Mesenchymal stem cell (in vitro differentiated cells and primary cell): ENCODE measurements at regions not wholly inside any gene's neighbourhood (a gene's known extent, or its start where the extent isn't known, plus 50 kb on each side); places are given as distances from the start of the nearest gene placed in this dataset.

ENCODE experiments used
- DNase-seq: peaks from one replicate; pipeline ENCODE4 v3.0.0-alpha.2; 2013
- H2AFZ ChIP-seq: one replicate; pipeline ENCODE4 v1.6.1; 2013; ENCODE audit warnings: low read depth, mild to moderate bottlenecking, control low read depth, inconsistent platforms, low read length, moderate library complexity
- H2AK5ac ChIP-seq: 2 replicates; pipeline ENCODE4 v1.6.1; 2013; ENCODE audit warnings: low read length, moderate library complexity, mild to moderate bottlenecking, inconsistent platforms; ENCODE audit not compliant: severe bottlenecking
- H2BK120ac ChIP-seq: one replicate; pipeline ENCODE4 v1.6.1; 2013; ENCODE audit warnings: low read depth, mild to moderate bottlenecking, inconsistent platforms, low read length, moderate library complexity
- H2BK12ac ChIP-seq, 2 experiments: one replicate each; pipeline ENCODE4 v1.6.1; 2013; ENCODE audit warnings: inconsistent platforms in 2 of 2, low read length in 2 of 2, mild to moderate bottlenecking in 2 of 2, moderate library complexity in 2 of 2, control low read depth in 1 of 2
- H2BK15ac ChIP-seq: one replicate; pipeline ENCODE4 v1.6.1; 2013; ENCODE audit warnings: mild to moderate bottlenecking, low read depth, inconsistent platforms; ENCODE audit not compliant: poor library complexity, severe bottlenecking
- H2BK5ac ChIP-seq: 2 replicates; pipeline ENCODE4 v1.6.1; 2013; ENCODE audit warnings: low read depth, mild to moderate bottlenecking, low read length, control low read depth, inconsistent platforms; ENCODE audit not compliant: poor library complexity, severe bottlenecking
- H3K14ac ChIP-seq, 2 experiments: one replicate each; pipeline ENCODE4 v1.6.1; 2013; ENCODE audit warnings: inconsistent platforms in 2 of 2, low read length in 2 of 2, control low read depth in 1 of 2, mild to moderate bottlenecking in 1 of 2, moderate library complexity in 1 of 2
- H3K18ac ChIP-seq, 2 experiments: one replicate each; pipeline ENCODE4 v1.6.1; 2013; ENCODE audit warnings: inconsistent platforms in 2 of 2, low read length in 2 of 2, control low read depth in 1 of 2, low read depth in 1 of 2, mild to moderate bottlenecking in 1 of 2
- H3K23ac ChIP-seq, 2 experiments: one replicate each; pipeline ENCODE4 v1.6.1; 2013; ENCODE audit warnings: inconsistent platforms in 2 of 2, low read length in 2 of 2, mild to moderate bottlenecking in 2 of 2, moderate library complexity in 2 of 2, control low read depth in 1 of 2
- H3K27ac ChIP-seq: 2 replicates; pipeline ENCODE4 v1.5.1; 2013; ENCODE audit warnings: mild to moderate bottlenecking, moderate library complexity, low read length, control low read depth, inconsistent platforms; ENCODE audit not compliant: poor library complexity, severe bottlenecking
- H3K27me3 ChIP-seq, 2 experiments: 2 replicates each; pipeline versions ENCODE4 v1.6.1 to v1.7.0; 2013; ENCODE audit warnings: low read length in 2 of 2, mild to moderate bottlenecking in 2 of 2, moderate library complexity in 2 of 2, control low read depth in 1 of 2, inconsistent platforms in 1 of 2; ENCODE audit not compliant: control insufficient read depth in 1 of 2, insufficient read depth in 1 of 2
- H3K36me3 ChIP-seq, 2 experiments: 2 replicates each; pipeline versions ENCODE4 v1.6.1 to v1.7.0; 2013; ENCODE audit warnings: low read length in 2 of 2, control low read depth in 1 of 2, inconsistent platforms in 1 of 2, low read depth in 1 of 2, mild to moderate bottlenecking in 1 of 2; ENCODE audit not compliant: insufficient read depth in 2 of 2, control insufficient read depth in 1 of 2
- H3K4ac ChIP-seq, 2 experiments: one replicate each; pipeline ENCODE4 v1.6.1; 2013; ENCODE audit warnings: inconsistent platforms in 2 of 2, low read length in 2 of 2, mild to moderate bottlenecking in 2 of 2, moderate library complexity in 2 of 2, control low read depth in 1 of 2, low read depth in 1 of 2
- H3K4me1 ChIP-seq: 2 replicates; pipeline ENCODE4 v1.6.1; 2013; ENCODE audit warnings: low read depth, low read length, control low read depth; ENCODE audit not compliant: control insufficient read depth, insufficient read depth
- H3K4me2 ChIP-seq: 2 replicates; pipeline ENCODE4 v1.6.1; 2013; ENCODE audit warnings: low read length, mild to moderate bottlenecking, inconsistent platforms; ENCODE audit not compliant: poor library complexity, severe bottlenecking
- H3K4me3 ChIP-seq, 2 experiments: 2 replicates each; pipeline versions ENCODE4 v1.5.1 to v1.7.0; 2013; ENCODE audit warnings: low read length in 2 of 2, mild to moderate bottlenecking in 2 of 2, control low read depth in 1 of 2, low read depth in 1 of 2; ENCODE audit not compliant: insufficient read depth in 1 of 2
- H3K79me1 ChIP-seq: replicated peaks from 2 replicates; pipeline ENCODE4 v1.6.1; 2013; ENCODE audit warnings: mild to moderate bottlenecking, control low read depth, low read length, inconsistent platforms; ENCODE audit not compliant: poor library complexity, severe bottlenecking
- H3K9ac ChIP-seq: 2 replicates; pipeline ENCODE4 v1.7.0; 2013; ENCODE audit warnings: mild to moderate bottlenecking, low read length, moderate library complexity
- H3K9me3 ChIP-seq: 2 replicates; pipeline ENCODE4 v1.7.0; 2013; ENCODE audit warnings: mild to moderate bottlenecking, low read length; ENCODE audit not compliant: control insufficient read depth
- H4K8ac ChIP-seq: one replicate; pipeline ENCODE4 v1.6.1; 2013; ENCODE audit warnings: inconsistent platforms, mild to moderate bottlenecking, low read length, moderate library complexity
- H4K91ac ChIP-seq: one replicate; pipeline ENCODE4 v1.6.1; 2013; ENCODE audit warnings: mild to moderate bottlenecking, low read length, inconsistent platforms
- WGBS: methylation state at CpG from one replicate; pipeline ENCODE4 v1.1.7; 2013; ENCODE audit warnings: mixed read lengths; 5-methylcytosine and 5-hydroxymethylcytosine counted together

GRCh38 chr5:53256746-53257145, 147.2 kb upstream of the MOCS2 start:
- no peak overlapping the region for H3K14ac ChIP-seq
- H3K9ac ChIP-seq = no peak overlapping the region
- H2BK15ac ChIP-seq = no peak overlapping the region
- H3K4ac ChIP-seq = no peak overlapping the region
- no peak overlapping the region for H3K4me2 ChIP-seq
- no peak overlapping the region for H2BK120ac ChIP-seq
- 88% methylated on average over 5 of the region's 5 CpGs for WGBS
- H3K79me1 ChIP-seq = no peaks in the 10 kb centered on the region
- H2AFZ ChIP-seq = no peak overlapping the region
- no peak overlapping the region for H3K18ac ChIP-seq
- H2AK5ac ChIP-seq = no peak overlapping the region
- H4K8ac ChIP-seq = no peak overlapping the region
- no peaks in the 10 kb centered on the region for H3K9me3 ChIP-seq
- no peak overlapping the region for H3K27ac ChIP-seq
- H3K36me3 ChIP-seq = no peaks in the 10 kb centered on the region
- no peak overlapping the region for H2BK5ac ChIP-seq
- H3K4me1 ChIP-seq = peaks cover 2% of the 10 kb centered on the region
- H3K23ac ChIP-seq = no peak overlapping the region
- no peak overlapping the region for H2BK12ac ChIP-seq
- peak; percentile 13 for DNase-seq
- no peaks in the 10 kb centered on the region for H3K27me3 ChIP-seq
- no peak overlapping the region for H3K4me3 ChIP-seq
- no peak overlapping the region for H4K91ac ChIP-seq

- Histone ChIP-seq H3K23ac (no peak overlapping the region), H3K18ac (no peak overlapping the region), H4K8ac (no peak overlapping the region), H3K27me3 (no peaks in the 10 kb centered on the region), H3K9me3 (no peaks in the 10 kb centered on the region), H3K36me3 (no peaks in the 10 kb centered on the region), H2BK120ac (no peak overlapping the region), H3K4me1 (peaks cover 2% of the 10 kb centered on the region), H3K79me1 (no peaks in the 10 kb centered on the region), H2AK5ac (no peak overlapping the region), H2BK5ac (no peak overlapping the region), H4K91ac (no peak overlapping the region), H3K4me3 (no peak overlapping the region), H3K27ac (no peak overlapping the region), H3K4me2 (no peak overlapping the region), H2BK12ac (no peak overlapping the region), H3K14ac (no peak overlapping the region), H3K4ac (no peak overlapping the region), H3K9ac (no peak overlapping the region), H2BK15ac (no peak overlapping the region), H2AFZ (no peak overlapping the region)
- no peak for DNase-seq
- 100% methylated on average over 1 of the region's 2 CpGs for WGBS
These were observed 148.3 kb upstream of the MOCS2 start for GRCh38 chr5:53257806-53258373.

- Histone ChIP-seq H3K14ac (no peak overlapping the region), H3K4me2 (no peak overlapping the region), H3K23ac (no peak overlapping the region), H3K36me3 (no peaks in the 10 kb centered on the region), H3K27ac (no peak overlapping the region), H3K79me1 (no peaks in the 10 kb centered on the region), H2BK12ac (no peak overlapping the region), H2AFZ (no peak overlapping the region), H3K18ac (no peak overlapping the region), H3K4me3 (no peak overlapping the region), H3K27me3 (no peaks in the 10 kb centered on the region), H2BK5ac (no peak overlapping the region), H4K91ac (no peak overlapping the region), H2BK15ac (no peak overlapping the region), H3K4ac (no peak overlapping the region), H2BK120ac (no peak overlapping the region), H2AK5ac (no peak overlapping the region), H3K9me3 (no peaks in the 10 kb centered on the region), H3K9ac (no peak overlapping the region), H4K8ac (no peak overlapping the region), H3K4me1 (no peaks in the 10 kb centered on the region)
- no peak for DNase-seq
- 94% methylated on average over 1 of the region's 1 CpG for WGBS
These were observed 149.6 kb upstream of the MOCS2 start for GRCh38 chr5:53259176-53259575.

DNA sequence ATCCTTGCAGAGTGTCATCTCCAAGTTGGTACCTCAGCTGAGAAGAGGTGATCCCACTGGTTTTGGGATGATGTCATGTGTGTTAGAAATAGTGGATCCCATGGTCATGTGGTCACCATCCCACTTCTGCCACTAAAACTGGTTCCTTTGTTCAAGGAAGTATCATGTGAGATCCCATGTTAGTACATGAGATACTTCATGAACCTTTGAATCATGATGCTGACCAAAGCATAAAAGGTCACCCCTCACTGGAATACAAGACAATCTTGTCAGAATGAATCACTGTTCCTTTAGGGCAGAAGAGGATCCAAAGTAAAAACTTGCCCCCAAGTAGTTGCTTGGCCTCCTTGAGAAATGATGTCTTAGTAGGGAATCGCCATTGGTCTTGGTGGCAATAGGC, 150.9 kb upstream of the MOCS2 start:
- no CpG with 5 or more reads among the region's 1 CpG for WGBS
- no peak overlapping the region for H3K4ac ChIP-seq

More for the DNA sequence above, 150.9 kb upstream of the MOCS2 start:
- no peak overlapping the region for H2AFZ ChIP-seq
- no peak overlapping the region for H3K4me2 ChIP-seq
- no peaks in the 10 kb centered on the region for H3K9me3 ChIP-seq
- no peaks in the 10 kb centered on the region for H3K4me1 ChIP-seq
- no peak overlapping the region for H3K18ac ChIP-seq
- no peak overlapping the region for H4K91ac ChIP-seq
- no peak overlapping the region for H2BK12ac ChIP-seq
- H2BK5ac ChIP-seq = no peak overlapping the region
- no peak overlapping the region for H4K8ac ChIP-seq
- H3K9ac ChIP-seq = no peak overlapping the region
- no peak overlapping the region for H2AK5ac ChIP-seq
- no peak overlapping the region for H2BK120ac ChIP-seq
- no peak for DNase-seq
- no peaks in the 10 kb centered on the region for H3K27me3 ChIP-seq
- H2BK15ac ChIP-seq = no peak overlapping the region
- H3K36me3 ChIP-seq = no peaks in the 10 kb centered on the region
- no peak overlapping the region for H3K23ac ChIP-seq
- H3K14ac ChIP-seq = no peak overlapping the region
- H3K4me3 ChIP-seq = no peak overlapping the region
- no peak overlapping the region for H3K27ac ChIP-seq
- H3K79me1 ChIP-seq = no peaks in the 10 kb centered on the region
